Forelimb muscle (tissue), 1 donor: ENCODE measurements at regions not wholly inside any gene's neighbourhood (a gene's known extent, or its start where the extent isn't known, plus 50 kb on each side); places are given as distances from the start of the nearest gene placed in this dataset.

ENCODE experiments used
- DNase-seq: peaks from one replicate; pipeline ENCODE4 v3.0.0-alpha.2; 2013; ENCODE audit warnings: low read depth

DNA sequence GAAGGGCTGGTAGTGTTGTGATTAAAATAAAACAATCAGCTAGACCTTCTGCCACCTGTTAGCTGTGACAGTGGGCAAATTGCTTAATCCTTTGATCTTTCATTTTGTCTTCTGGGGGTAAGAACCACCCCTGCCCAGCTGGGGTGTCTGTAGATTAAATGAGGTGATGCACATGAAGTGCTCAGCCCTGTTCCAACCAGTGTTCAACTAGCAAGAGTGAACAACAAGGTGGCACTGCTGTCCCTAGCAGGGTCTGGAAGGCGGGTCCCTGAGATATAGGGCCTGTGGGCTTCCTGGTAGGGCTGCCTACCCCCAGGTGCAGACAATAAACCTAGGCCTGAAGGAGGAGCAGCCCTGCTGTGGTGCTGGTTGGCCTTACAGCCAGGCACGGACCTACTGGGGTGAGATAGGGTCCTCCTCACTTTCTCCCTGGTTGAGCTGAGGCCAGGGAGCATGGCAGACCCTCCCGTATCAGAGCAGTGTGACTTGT is 60.6 kb downstream of the ARL6IP4 start:
- DNase-seq, result no peak

GRCh38 chr12:123040106-123040505 is 59.6 kb downstream of the ARL6IP4 start:
- DNase-seq, result no peak

- DNase-seq, result no peak
Measured at GRCh38 chr12:123038966-123039365, 58.5 kb downstream of the ARL6IP4 start.

DNA sequence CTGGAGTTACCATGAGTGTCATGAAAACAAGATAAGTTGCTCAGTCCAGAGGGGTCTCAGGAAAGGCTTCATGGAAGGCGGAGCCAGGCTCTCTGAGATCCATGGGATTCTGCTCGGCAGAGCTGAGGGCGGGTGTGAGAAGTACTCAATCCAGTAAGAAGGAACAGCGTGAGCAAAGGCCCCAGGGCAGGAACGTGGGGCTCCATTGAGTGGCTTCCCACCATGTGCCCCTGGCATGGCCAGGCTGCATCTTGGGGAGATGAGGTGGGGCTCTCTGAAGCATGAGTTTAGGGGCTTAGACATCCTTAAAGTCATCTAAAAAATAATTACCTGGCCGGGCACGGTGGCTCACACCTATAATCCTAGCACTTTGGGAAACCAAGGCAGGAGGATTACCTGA is 58.0 kb downstream of the ARL6IP4 start:
- DNase-seq, result no peak

DNA sequence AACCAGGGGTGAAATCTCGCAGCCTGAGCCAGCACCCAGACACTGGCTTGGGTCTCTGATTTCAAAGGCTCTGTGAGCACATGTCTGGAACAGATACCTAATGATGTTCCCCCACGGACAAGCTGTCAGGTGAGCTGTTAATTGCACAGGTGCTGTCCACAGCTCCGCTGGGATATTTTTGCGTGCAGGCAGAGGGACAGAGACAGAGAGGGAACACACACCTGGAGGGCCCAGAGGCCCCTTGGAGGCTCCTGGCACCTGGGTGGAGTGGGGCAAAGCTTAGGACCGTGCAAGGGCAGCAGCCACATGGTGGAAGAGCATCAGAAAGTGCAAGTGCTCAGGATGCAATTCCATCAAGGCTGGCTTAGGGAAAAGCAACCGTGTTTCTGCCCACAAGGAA is 57.3 kb downstream of the ARL6IP4 start:
- DNase-seq, result no peak

- DNase-seq, result no peak
Measured at GRCh38 chr12:123036466-123037285, 56.2 kb downstream of the ARL6IP4 start.

DNA sequence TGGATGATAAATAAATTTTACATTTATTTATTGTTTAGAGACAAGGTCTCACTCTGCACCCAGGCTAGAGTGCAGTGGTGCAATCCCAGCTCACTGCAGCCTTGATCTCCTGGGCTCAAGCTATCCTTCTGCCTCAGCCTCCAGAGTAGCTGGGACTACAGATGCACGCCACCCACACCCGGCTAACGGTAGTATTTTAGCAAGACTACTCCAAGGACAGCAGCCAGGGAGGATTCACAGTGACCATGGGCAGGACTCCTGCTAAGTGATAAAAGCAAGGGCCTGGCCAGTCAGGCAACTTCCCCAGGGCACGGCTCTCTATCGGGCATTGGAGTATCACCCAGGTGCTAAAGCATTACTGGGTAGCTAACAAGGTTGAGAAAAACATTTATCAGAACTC is 55.4 kb downstream of the ARL6IP4 start:
- DNase-seq, result no peak

GRCh38 chr12:123034865-123035264 is 54.4 kb downstream of the ARL6IP4 start:
- no peak for DNase-seq

GRCh38 chr12:123034022-123034541 is 53.6 kb downstream of the ARL6IP4 start:
- DNase-seq, result no peak

GRCh38 chr12:123033392-123034021 is 53.0 kb downstream of the ARL6IP4 start:
- DNase-seq, result no peak

DNA sequence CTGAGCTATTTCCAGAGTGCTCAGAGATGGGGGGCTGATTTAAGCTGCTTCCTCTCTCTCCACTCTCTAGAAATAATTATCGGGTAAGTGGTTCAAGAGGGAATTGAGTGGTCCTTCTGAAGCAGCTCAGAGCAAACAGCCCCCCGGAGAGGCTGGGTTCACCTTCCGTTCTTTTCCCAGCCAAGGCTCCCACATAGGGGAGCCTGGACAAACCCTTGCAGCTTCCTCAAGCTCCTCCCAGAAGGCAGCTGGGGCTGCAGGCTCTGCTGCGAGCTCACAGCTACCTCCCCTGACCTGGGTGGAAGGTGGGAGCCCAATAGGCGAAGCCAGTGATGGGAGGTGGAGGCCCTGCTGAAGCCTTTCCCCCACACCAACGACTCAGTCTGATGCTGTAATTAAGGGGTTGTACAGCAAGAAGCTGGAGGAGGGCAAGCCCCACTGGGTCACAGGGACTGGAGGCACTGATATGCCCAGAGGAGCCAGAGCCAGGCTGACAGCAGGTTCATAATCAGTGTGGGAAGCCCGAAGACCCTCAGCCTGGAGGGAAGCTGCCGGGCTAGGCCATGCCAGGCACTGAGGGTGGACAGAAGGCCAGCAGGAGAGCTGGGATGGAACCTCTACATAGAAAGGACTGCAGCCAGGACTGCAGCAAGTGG is 52.4 kb downstream of the ARL6IP4 start:
- no peak for DNase-seq
